NB4 (cell line): ENCODE measurements at regions not wholly inside any gene's neighbourhood (a gene's known extent, or its start where the extent isn't known, plus 50 kb on each side); places are given as distances from the start of the nearest gene placed in this dataset.

ENCODE experiments used
- DNase-seq: peaks from one replicate; pipeline ENCODE4 v3.0.0; 2010; ENCODE audit warnings: low read depth
- H3K4me3 ChIP-seq: one replicate; pipeline ENCODE4 v1.5.1; 2011; ENCODE audit warnings: mild to moderate bottlenecking, low read depth, low read length, moderate library complexity
- CTCF ChIP-seq: IDR thresholded peaks from one replicate; pipeline ENCODE4 v1.5.1; 2012; ENCODE audit warnings: low read depth, low read length
- MAX ChIP-seq: IDR thresholded peaks from 2 replicates; pipeline ENCODE4 v1.6.1; 2011; ENCODE audit warnings: low read depth, low read length
- MYC ChIP-seq: IDR thresholded peaks from 2 replicates; pipeline ENCODE4 v1.6.1; 2011; ENCODE audit warnings: low read depth, low read length
- POLR2A ChIP-seq: IDR thresholded peaks from 2 replicates; pipeline ENCODE4 v1.6.1; 2011; ENCODE audit warnings: mild to moderate bottlenecking; ENCODE audit not compliant: insufficient read length; ENCODE audit errors: extremely low read depth

GRCh38 chr3:168888781-168889180 is 774.7 kb downstream of the MECOM start:
- H3K4me3 ChIP-seq, result no peak overlapping the region
- TF ChIP-seq MYC, result no peak
- no peak for DNase-seq

GRCh38 chr3:168885028-168885427 is 778.5 kb downstream of the MECOM start:
- H3K4me3 ChIP-seq, result no peak overlapping the region
- TF ChIP-seq POLR2A (no peak), CTCF (no peak), MYC (no peak), MAX (no peak)

GRCh38 chr3:168884353-168884903 is 779.1 kb downstream of the MECOM start:
- H3K4me3 ChIP-seq, result no peak overlapping the region
- TF ChIP-seq MAX (no peak), MYC (no peak), POLR2A (no peak), CTCF (no peak)
- DNase-seq, result no peak

More at GRCh38 chr3:168885028-168885427, 778.5 kb downstream of the MECOM start:
- DNase-seq, result no peak

- no peak for TF ChIP-seq MYC
- no peak for TF ChIP-seq CTCF
- no peak for TF ChIP-seq MAX
- TF ChIP-seq POLR2A, result no peak
- H3K4me3 ChIP-seq, result no peak overlapping the region
- no peak for DNase-seq
Measured at GRCh38 chr3:168883145-168883544, 780.4 kb downstream of the MECOM start.

- DNase-seq, result no peak
- TF ChIP-seq MYC, result no peak
- TF ChIP-seq MAX, result peak; percentile 33; the same call in 1 of the 2 replicates
Measured at GRCh38 chr3:168881804-168882203, 781.7 kb downstream of the MECOM start.

GRCh38 chr3:168878655-168879054 is 782.9 kb upstream of the GOLIM4 start:
- no peak for TF ChIP-seq MYC
- TF ChIP-seq POLR2A, result no peak
- TF ChIP-seq MAX, result no peak
- TF ChIP-seq CTCF, result no peak
- DNase-seq, result no peak
- no peak overlapping the region for H3K4me3 ChIP-seq

More at GRCh38 chr3:168881804-168882203, 781.7 kb downstream of the MECOM start:
- no peak overlapping the region for H3K4me3 ChIP-seq

- H3K4me3 ChIP-seq, result no peak overlapping the region
- TF ChIP-seq POLR2A (no peak), CTCF (no peak), MYC (no peak), MAX (no peak)
- no peak for DNase-seq
Measured at GRCh38 chr3:168877899-168878298, 782.2 kb upstream of the GOLIM4 start.
